HepG2 (cell line): ENCODE measurements at regions not wholly inside any gene's neighbourhood (a gene's known extent, or its start where the extent isn't known, plus 50 kb on each side); places are given as distances from the start of the nearest gene placed in this dataset.
"Not testable (repeated sequence)": the region's sequence is repeated elsewhere in the genome, so short reads cannot be mapped to it uniquely, and the experiment has no call there.

Experiments used
- ATAC-seq: fragments of 200-7000 bp; cut with Tn5 transposase; 3 replicates; pipeline ENCODE4 v1.9.1; 2020; ENCODE audit warnings: mild to moderate bottlenecking, moderate library complexity
- BruUV-seq: library from RNA; stranded (reverse); fragments of 400-500 nt; replicated peaks from 2 replicates; lab custom pipeline; 2021; lab: Mats Ljungman, UMichigan
- CTCF ChIA-PET: fragments of 300-600 bp; formaldehyde crosslinking; extraction: SDS; loops from one replicate; lab custom pipeline; 2021; ENCODE audit warnings: low total read pairs, inconsistent platforms, low intra/inter-chr PET ratio; lab: Yijun Ruan, JAX
- POLR2A ChIA-PET: fragments of 350-600 bp; sonication (Branson Sonifier 250); formaldehyde crosslinking; loops from one replicate; lab custom pipeline; 2020; ENCODE audit warnings: antibody characterized with exemption, inconsistent platforms; lab: Yijun Ruan, JAX
- DNase-seq: peaks from one replicate; pipeline ENCODE4 v3.0.0-alpha.2; 2015; ENCODE audit warnings: low spot score
- FAIRE-seq: peaks from 3 replicates; lab custom pipeline; 2011; peaks lifted over from hg19 to GRCh38; lab: Jason Lieb, UNC
- H2AFZ ChIP-seq: one replicate; pipeline ENCODE4 v1.6.1; 2011; ENCODE audit warnings: low read length, inconsistent platforms
- H3K27ac ChIP-seq: fragments of 300-600 bp; 3 replicates; pipeline ENCODE4 v1.8.0; 2011; ENCODE audit warnings: mixed run types, mild to moderate bottlenecking, mixed read lengths, low read length, inconsistent platforms; ENCODE audit not compliant: insufficient read depth; ENCODE audit errors: extremely low read length
- H3K27me3 ChIP-seq, 2 experiments: fragments of 200-600 bp in 1 of 2; 2 replicates in 1 of 2; 3 replicates in 1 of 2; pipeline versions ENCODE4 v1.6.0 to v1.8.0; 2011; ENCODE audit warnings: low read length in 2 of 2, mild to moderate bottlenecking in 2 of 2, moderate library complexity in 2 of 2, inconsistent platforms in 1 of 2; ENCODE audit not compliant: insufficient read depth in 2 of 2, control insufficient read depth in 1 of 2
- H3K36me3 ChIP-seq, 2 experiments: fragments of 200-600 bp in 1 of 2; replicated peaks in 1 of 2; 2 replicates in 1 of 2; 3 replicates in 1 of 2; pipeline versions ENCODE4 v1.5.1 to v1.8.0; 2011; ENCODE audit warnings: low read length in 2 of 2, inconsistent platforms in 1 of 2; ENCODE audit not compliant: insufficient read depth in 2 of 2, control insufficient read depth in 1 of 2
- H3K4me1 ChIP-seq: 2 replicates; pipeline ENCODE4 v1.5.1; 2012; ENCODE audit warnings: low read length, inconsistent platforms; ENCODE audit not compliant: insufficient read depth
- H3K4me2 ChIP-seq: 2 replicates; pipeline ENCODE4 v1.6.0; 2011; ENCODE audit warnings: low read depth, low read length, inconsistent platforms
- H3K4me3 ChIP-seq, 3 experiments: fragments of 200-600 bp in 1 of 3; sonication (generic), shearing (Covaris generic) in 1 of 3; replicated peaks in 1 of 3; 2 replicates each; pipeline ENCODE4 v1.5.1; 2011 to 2016; ENCODE audit warnings: low read length in 3 of 3, inconsistent platforms in 2 of 3, low read depth in 2 of 3, mild to moderate bottlenecking in 2 of 3, control low read depth in 1 of 3, mixed read lengths in 1 of 3; ENCODE audit not compliant: insufficient read depth in 1 of 3
- H3K79me2 ChIP-seq: one replicate; pipeline ENCODE4 v1.6.1; 2011; ENCODE audit warnings: low read length, inconsistent platforms; ENCODE audit not compliant: insufficient read depth
- H3K9ac ChIP-seq: 2 replicates; pipeline ENCODE4 v1.6.0; 2011; ENCODE audit warnings: mild to moderate bottlenecking, low read depth, low read length, inconsistent platforms; ENCODE audit not compliant: insufficient read depth
- H3K9me3 ChIP-seq: 2 replicates; pipeline ENCODE4 v1.5.1; 2012; ENCODE audit warnings: mild to moderate bottlenecking, low read length
- H4K20me1 ChIP-seq: 2 replicates; pipeline ENCODE4 v1.6.0; 2011; ENCODE audit warnings: inconsistent platforms, mild to moderate bottlenecking, low read length, moderate library complexity; ENCODE audit not compliant: insufficient read depth
- ARNT2 ChIP-seq: sonication (generic); formaldehyde crosslinking; IDR thresholded peaks from 2 replicates; pipeline ENCODE4 v1.8.0; 2022; ENCODE audit warnings: mild to moderate bottlenecking, low read depth, missing genetic modification reagents, moderate library complexity
- CBX5 ChIP-seq: sonication (generic); formaldehyde crosslinking; IDR thresholded peaks from 2 replicates; pipeline ENCODE4 v1.4.0; 2020; ENCODE audit warnings: missing genetic modification reagents, borderline replicate concordance
- GATAD1 ChIP-seq: IDR thresholded peaks from 2 replicates; pipeline ENCODE4 v1.6.1; 2016; ENCODE audit warnings: missing genetic modification reagents, missing compliant biosample characterization
- ISL2 ChIP-seq: sonication (generic); formaldehyde crosslinking; IDR thresholded peaks from 2 replicates; pipeline ENCODE4 v1.5.0; 2020; ENCODE audit warnings: missing genetic modification reagents
- MAZ ChIP-seq, 2 experiments: sonication (generic) in 1 of 2; formaldehyde crosslinking in 1 of 2; IDR thresholded peaks; 2 replicates each; pipeline versions ENCODE4 v1.5.0 to v1.6.1; 2012 to 2020; ENCODE audit warnings: low read depth in 2 of 2, mild to moderate bottlenecking in 2 of 2, borderline replicate concordance in 1 of 2, improper control_type of control experiment in 1 of 2, low read length in 1 of 2, missing genetic modification reagents in 1 of 2, moderate library complexity in 1 of 2
- RFX5 ChIP-seq: IDR thresholded peaks from 2 replicates; pipeline ENCODE4 v1.6.1; 2011; ENCODE audit warnings: low read depth, low read length, improper control_type of control experiment
- TP53 ChIP-seq: sonication (generic); formaldehyde crosslinking; conservative IDR thresholded peaks from 2 replicates; pipeline ENCODE4 v1.4.0; 2020; ENCODE audit warnings: missing genetic modification reagents
- YEATS4 ChIP-seq: sonication (generic); formaldehyde crosslinking; IDR thresholded peaks from 2 replicates; pipeline ENCODE4 v1.4.0; 2020; ENCODE audit warnings: missing genetic modification reagents, borderline replicate concordance
- ZSCAN25 ChIP-seq: sonication (generic); formaldehyde crosslinking; IDR thresholded peaks from 2 replicates; pipeline ENCODE4 v1.8.0; 2022; ENCODE audit warnings: mild to moderate bottlenecking, missing genetic modification reagents
- WGBS: methylation state at CpG from one replicate; pipeline ENCODE4 v1.1.6; 2017; ENCODE audit warnings: low lambda C conversion rate; 5-methylcytosine and 5-hydroxymethylcytosine counted together
- in situ Hi-C: cut with HindIII; loops from 2 replicates; pipeline ENCODE4 v1.10.0; 2017; ENCODE audit warnings: low pct_unique_long_range_greater_than_20kb; ENCODE audit not compliant: extremely low pct_ligation_motif_present
- intact Hi-C: fragments of 100-400 bp; cut with micrococcal nuclease; formaldehyde crosslinking; loops from one replicate; pipeline ENCODE4 v1.10.0; 2022; ENCODE audit not compliant: unreplicated experiment
- TF ChIP-seq, protein P1 (sequence below), 2 experiments: fragments of 450-650 bp in 1 of 2; sonication (generic) in 1 of 2; formaldehyde crosslinking in 1 of 2; IDR thresholded peaks; 2 replicates each; pipeline versions ENCODE4 v1.6.1 to v1.8.0; 2016 to 2022; ENCODE audit warnings: antibody characterized with exemption in 1 of 2, mild to moderate bottlenecking in 1 of 2, missing genetic modification reagents in 1 of 2
- TF ChIP-seq, protein P2 (sequence below): sonication (generic); formaldehyde crosslinking; IDR thresholded peaks from 2 replicates; pipeline ENCODE4 v1.8.0; 2022; ENCODE audit warnings: missing genetic modification reagents, mild to moderate bottlenecking, borderline replicate concordance

DNA sequence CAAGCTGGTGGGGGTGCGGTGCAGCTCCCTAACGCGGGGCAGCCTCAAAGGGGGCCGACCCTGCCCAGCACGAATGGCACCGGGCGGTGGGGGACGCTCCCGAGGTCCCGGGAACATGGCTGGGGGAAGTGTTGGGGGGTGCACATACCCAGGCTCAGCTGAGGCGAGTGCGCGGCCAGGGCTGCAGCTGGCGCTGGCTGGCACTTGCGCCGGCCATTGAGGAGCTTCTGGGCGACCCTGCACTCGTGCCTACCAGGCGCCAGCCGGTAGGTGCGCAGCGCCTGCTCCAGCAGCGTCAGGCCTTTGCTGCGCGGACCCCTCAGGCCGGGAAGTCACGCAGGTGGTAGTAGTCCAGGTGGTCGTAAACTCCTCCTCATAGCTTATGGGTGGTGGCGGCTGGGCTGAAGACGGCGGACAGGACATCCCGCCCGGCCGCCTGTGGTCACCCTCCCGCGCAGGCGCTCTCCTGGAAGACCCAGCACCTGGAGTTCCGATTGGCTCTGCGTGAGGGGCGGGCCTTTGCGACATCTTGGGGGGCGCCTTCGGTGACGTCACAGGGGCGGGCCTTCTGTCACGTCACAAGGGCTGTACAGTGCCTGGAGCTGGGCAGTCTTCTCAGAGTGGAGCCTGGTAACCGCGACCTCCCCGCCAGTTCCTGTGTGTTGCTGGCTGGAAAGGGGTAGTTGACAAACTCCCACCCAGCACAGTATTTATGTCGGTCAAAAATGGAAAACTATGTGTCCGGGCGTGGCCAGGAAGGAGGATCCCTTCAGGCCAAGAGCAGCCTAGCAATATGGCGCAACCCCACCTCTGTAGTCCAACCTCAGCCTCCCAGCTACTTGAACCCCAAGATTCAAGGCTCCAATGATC is 74.5 kb upstream of the ERV3-1 start:
- H2AFZ ChIP-seq; H3K27me3 ChIP-seq; H4K20me1 ChIP-seq; H3K36me3 ChIP-seq; H3K79me2 ChIP-seq; H3K4me1 ChIP-seq; intact Hi-C loops; in situ Hi-C loops; H3K9me3 ChIP-seq; CTCF ChIA-PET; TF ChIP-seq MAZ (IDR thresholded peaks at IDR 0.05; ENCODE audit: borderline replicate concordance, low read depth, low read length): not testable (repeated sequence)
- Histone ChIP-seq H3K4me2 (peak overlapping the region; percentile 72), H3K27ac (peak overlapping the region; percentile 64), H3K4me3 (peak overlapping the region; percentile 62 to 89 (median 87); a peak in 5 of 6 replicates), H3K9ac (peak overlapping the region; percentile 80)
- FAIRE-seq (peak; percentile 68), DNase-seq (peak; percentile 82), ATAC-seq (peak; percentile 95)
- BruUV-seq: TSS peak; percentile 81
- POLR2A ChIA-PET: interaction anchor here (0.6 to 1.6 kb wide), 4 partner anchors 9 to 394 kb away, joined by 3 to 12 read pairs (median 6); partner anchors contain the start of gene ERV3-1
- 39% methylated on average over 9 of the region's 53 CpGs for WGBS
- peak; percentile 34; the same call in 1 of the 2 replicates for TF ChIP-seq CBX5 (CRISPR knock-in tag)
- TF ChIP-seq TP53 (CRISPR knock-in tag): 0 out of 2 replicates have a peak, but pooled peaks have one; percentile 21
- TF ChIP-seq ARNT2 (CRISPR knock-in tag): 0 out of 2 replicates have a peak, but pooled peaks have one; percentile 31
- peak; percentile 69; the same call in 1 of the 2 replicates for TF ChIP-seq GATAD1 (CRISPR knock-in tag)
- TF ChIP-seq, protein P1, sequence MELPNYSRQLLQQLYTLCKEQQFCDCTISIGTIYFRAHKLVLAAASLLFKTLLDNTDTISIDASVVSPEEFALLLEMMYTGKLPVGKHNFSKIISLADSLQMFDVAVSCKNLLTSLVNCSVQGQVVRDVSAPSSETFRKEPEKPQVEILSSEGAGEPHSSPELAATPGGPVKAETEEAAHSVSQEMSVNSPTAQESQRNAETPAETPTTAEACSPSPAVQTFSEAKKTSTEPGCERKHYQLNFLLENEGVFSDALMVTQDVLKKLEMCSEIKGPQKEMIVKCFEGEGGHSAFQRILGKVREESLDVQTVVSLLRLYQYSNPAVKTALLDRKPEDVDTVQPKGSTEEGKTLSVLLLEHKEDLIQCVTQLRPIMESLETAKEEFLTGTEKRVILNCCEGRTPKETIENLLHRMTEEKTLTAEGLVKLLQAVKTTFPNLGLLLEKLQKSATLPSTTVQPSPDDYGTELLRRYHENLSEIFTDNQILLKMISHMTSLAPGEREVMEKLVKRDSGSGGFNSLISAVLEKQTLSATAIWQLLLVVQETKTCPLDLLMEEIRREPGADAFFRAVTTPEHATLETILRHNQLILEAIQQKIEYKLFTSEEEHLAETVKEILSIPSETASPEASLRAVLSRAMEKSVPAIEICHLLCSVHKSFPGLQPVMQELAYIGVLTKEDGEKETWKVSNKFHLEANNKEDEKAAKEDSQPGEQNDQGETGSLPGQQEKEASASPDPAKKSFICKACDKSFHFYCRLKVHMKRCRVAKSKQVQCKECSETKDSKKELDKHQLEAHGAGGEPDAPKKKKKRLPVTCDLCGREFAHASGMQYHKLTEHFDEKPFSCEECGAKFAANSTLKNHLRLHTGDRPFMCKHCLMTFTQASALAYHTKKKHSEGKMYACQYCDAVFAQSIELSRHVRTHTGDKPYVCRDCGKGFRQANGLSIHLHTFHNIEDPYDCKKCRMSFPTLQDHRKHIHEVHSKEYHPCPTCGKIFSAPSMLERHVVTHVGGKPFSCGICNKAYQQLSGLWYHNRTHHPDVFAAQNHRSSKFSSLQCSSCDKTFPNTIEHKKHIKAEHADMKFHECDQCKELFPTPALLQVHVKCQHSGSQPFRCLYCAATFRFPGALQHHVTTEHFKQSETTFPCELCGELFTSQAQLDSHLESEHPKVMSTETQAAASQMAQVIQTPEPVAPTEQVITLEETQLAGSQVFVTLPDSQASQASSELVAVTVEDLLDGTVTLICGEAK (IDR thresholded peaks at IDR 0.05): not testable (repeated sequence)
- TF ChIP-seq, protein P1 (CRISPR knock-in tag; IDR thresholded peaks at IDR 0.05): peak; percentile 55; the same call in 1 of the 2 replicates
- peak; percentile 25; the same call in 1 of the 2 replicates for TF ChIP-seq RFX5
- TF ChIP-seq ISL2: 0 out of 2 replicates have a peak, but pooled peaks have one; percentile 36
- TF ChIP-seq MAZ (CRISPR knock-in tag; IDR thresholded peaks at IDR 0.05; ENCODE audit: low read depth): peak; percentile 55; the same call in 1 of the 2 replicates
- TF ChIP-seq, protein P2, sequence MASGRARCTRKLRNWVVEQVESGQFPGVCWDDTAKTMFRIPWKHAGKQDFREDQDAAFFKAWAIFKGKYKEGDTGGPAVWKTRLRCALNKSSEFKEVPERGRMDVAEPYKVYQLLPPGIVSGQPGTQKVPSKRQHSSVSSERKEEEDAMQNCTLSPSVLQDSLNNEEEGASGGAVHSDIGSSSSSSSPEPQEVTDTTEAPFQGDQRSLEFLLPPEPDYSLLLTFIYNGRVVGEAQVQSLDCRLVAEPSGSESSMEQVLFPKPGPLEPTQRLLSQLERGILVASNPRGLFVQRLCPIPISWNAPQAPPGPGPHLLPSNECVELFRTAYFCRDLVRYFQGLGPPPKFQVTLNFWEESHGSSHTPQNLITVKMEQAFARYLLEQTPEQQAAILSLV (CRISPR knock-in tag): peak; percentile 59; the same call in 1 of the 2 replicates
- TF ChIP-seq YEATS4 (CRISPR knock-in tag): peak; percentile 68
- TF ChIP-seq ZSCAN25 (CRISPR knock-in tag): 0 out of 2 replicates have a peak, but pooled peaks have one; percentile 27
